CD4-positive, alpha-beta T cell (primary cell): ENCODE measurements at regions not wholly inside any gene's neighbourhood (a gene's known extent, or its start where the extent isn't known, plus 50 kb on each side); places are given as distances from the start of the nearest gene placed in this dataset.

Experiments used
- ATAC-seq: fragments of 200-7000 bp; cut with Tn5 transposase; one replicate; pipeline ENCODE4 v1.10.0; 2022; ENCODE audit warnings: mild to moderate bottlenecking; ENCODE audit not compliant: poor library complexity
- CTCF ChIA-PET: fragments of 350-600 bp; sonication (Branson Sonifier 250); formaldehyde crosslinking; loops from one replicate; lab custom pipeline; 2021; ENCODE audit warnings: antibody characterized with exemption, inconsistent platforms; lab: Charles Lee
- POLR2A ChIA-PET: fragments of 350-600 bp; sonication (Branson Sonifier 250); formaldehyde crosslinking; loops from one replicate; lab custom pipeline; 2021; ENCODE audit warnings: antibody characterized with exemption, inconsistent platforms; lab: Charles Lee
- DNase-seq, 14 experiments: peaks; one replicate each; pipeline ENCODE4 v3.0.0-alpha.2; 2013 to 2020; ENCODE audit warnings: mixed read lengths in 2 of 14
- H3K27ac ChIP-seq, 2 donors: one replicate each; pipeline versions ENCODE4 v1.5.1 to v1.7.0; 2013; ENCODE audit warnings: low read length in 2 of 2, low read depth in 1 of 2, mild to moderate bottlenecking in 1 of 2
- H3K27me3 ChIP-seq, 2 experiments: 1 replicate in 1 of 2; 2 replicates in 1 of 2; pipeline versions ENCODE4 v1.6.1 to v1.7.0; 2013; ENCODE audit warnings: low read length in 2 of 2, control low read depth in 1 of 2, mild to moderate bottlenecking in 1 of 2, moderate library complexity in 1 of 2; ENCODE audit not compliant: insufficient read depth in 2 of 2, control insufficient read depth in 1 of 2
- H3K36me3 ChIP-seq: one replicate; pipeline ENCODE4 v1.6.1; 2013; ENCODE audit warnings: low read length, control low read depth; ENCODE audit not compliant: insufficient read depth
- H3K4me1 ChIP-seq: one replicate; pipeline ENCODE4 v1.6.1; 2013; ENCODE audit warnings: low read length, control low read depth; ENCODE audit not compliant: insufficient read depth
- H3K4me3 ChIP-seq: one replicate; pipeline ENCODE4 v1.5.1; 2013; ENCODE audit warnings: mild to moderate bottlenecking, low read length, moderate library complexity
- H3K9me3 ChIP-seq, 2 experiments: 1 replicate in 1 of 2; 2 replicates in 1 of 2; pipeline versions ENCODE4 v1.6.1 to v1.7.0; 2013; ENCODE audit warnings: low read length in 2 of 2, mild to moderate bottlenecking in 2 of 2, control low read depth in 1 of 2, moderate library complexity in 1 of 2; ENCODE audit not compliant: control insufficient read depth in 1 of 2, insufficient read depth in 1 of 2
- H3K27ac Mint-ChIP-seq: one replicate; pipeline ENCODE4 v1.8.0; 2020; ENCODE audit warnings: mixed read lengths
- H3K27me3 Mint-ChIP-seq: one replicate; pipeline ENCODE4 v1.8.0; 2021; ENCODE audit warnings: mixed read lengths
- H3K36me3 Mint-ChIP-seq: one replicate; pipeline ENCODE4 v1.8.0; 2021; ENCODE audit warnings: low read depth, mixed read lengths
- H3K4me1 Mint-ChIP-seq: one replicate; pipeline ENCODE4 v1.8.0; 2021; ENCODE audit warnings: low read depth, mixed read lengths
- H3K4me3 Mint-ChIP-seq: one replicate; pipeline ENCODE4 v1.8.0; 2020; ENCODE audit warnings: mild to moderate bottlenecking, mixed read lengths
- H3K9me3 Mint-ChIP-seq: one replicate; pipeline ENCODE4 v1.8.0; 2020; ENCODE audit warnings: mixed read lengths
- CTCF ChIP-seq: fragments of 200-600 bp; IDR thresholded peaks from one replicate; pipeline ENCODE4 v1.8.0; 2022; ENCODE audit warnings: antibody characterized with exemption, mild to moderate bottlenecking
- intact Hi-C, 2 experiments: fragments of 100-400 bp; cut with DNase I in 1 of 2; cut with micrococcal nuclease in 1 of 2; formaldehyde crosslinking; loops; one replicate each; pipeline versions ENCODE4 v1.15.1 to v1.9.0; 2023 to 2025; cut with DNase I, micrococcal nuclease

DNA sequence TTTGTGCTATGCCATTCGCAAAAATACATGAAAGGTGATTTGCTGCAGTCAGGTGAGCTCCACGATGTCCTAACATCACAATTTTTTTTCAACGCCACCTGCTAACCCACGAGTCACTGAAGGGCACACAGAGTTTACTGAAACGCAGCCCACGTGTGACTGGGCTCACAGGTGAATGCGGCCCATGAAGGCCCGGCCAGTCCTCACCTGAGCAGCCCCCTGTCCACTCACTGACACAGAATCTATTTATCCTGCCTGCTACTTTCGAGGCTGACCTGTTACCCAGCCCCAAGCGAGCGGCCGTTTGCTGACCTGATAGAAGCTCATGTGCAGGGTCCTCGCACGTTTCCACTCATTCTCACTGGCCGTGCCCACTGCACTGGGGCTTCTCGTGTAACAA, 121.9 kb upstream of the SOX1 start:
- Mint-ChIP-seq H3K27me3 (peaks cover 27% of the 10 kb centered on the region), H3K36me3 (no peaks in the 10 kb centered on the region), H3K27ac (no peak overlapping the region), H3K4me1 (no peaks in the 10 kb centered on the region), H3K4me3 (no peak overlapping the region), H3K9me3 (peaks cover 3% of the 10 kb centered on the region)
- Histone ChIP-seq H3K36me3 (no peaks in the 10 kb centered on the region), H3K9me3 (peaks cover 0 to 30% of the 10 kb centered on the region in 2 experiments), H3K27me3 (no peaks in the 10 kb centered on the region), H3K4me3 (no peak overlapping the region), H3K4me1 (no peaks in the 10 kb centered on the region), H3K27ac (no peak overlapping the region)
- no peak for TF ChIP-seq CTCF
- DNase-seq (no peak), ATAC-seq (no peak)
- intact Hi-C loops: no loop called here
- ChIA-PET CTCF (no interaction called here), POLR2A (no interaction called here)

- H3K27me3 ChIP-seq: no peaks in the 10 kb centered on the region
- H3K9me3 Mint-ChIP-seq: peaks cover 3% of the 10 kb centered on the region
- no peaks in the 10 kb centered on the region for H3K4me1 ChIP-seq
- peaks cover 0 to 34% of the 10 kb centered on the region in 2 experiments for H3K9me3 ChIP-seq
- H3K4me3 Mint-ChIP-seq: no peak overlapping the region
- H3K36me3 Mint-ChIP-seq: no peaks in the 10 kb centered on the region
- no peaks in the 10 kb centered on the region for H3K4me1 Mint-ChIP-seq
- H3K27me3 Mint-ChIP-seq: peaks cover 25% of the 10 kb centered on the region
- no peaks in the 10 kb centered on the region for H3K36me3 ChIP-seq
- intact Hi-C loops: no loop called here
- ChIA-PET POLR2A (no interaction called here), CTCF (no interaction called here)
- H3K4me3 ChIP-seq: no peak overlapping the region
- H3K27ac Mint-ChIP-seq: no peak overlapping the region
- H3K27ac ChIP-seq: no peak overlapping the region
- ATAC-seq (no peak), DNase-seq (no peak)
- TF ChIP-seq CTCF: no peak
These were observed 120.7 kb upstream of the SOX1 start for GRCh38 chr13:111946214-111946613.

DNA sequence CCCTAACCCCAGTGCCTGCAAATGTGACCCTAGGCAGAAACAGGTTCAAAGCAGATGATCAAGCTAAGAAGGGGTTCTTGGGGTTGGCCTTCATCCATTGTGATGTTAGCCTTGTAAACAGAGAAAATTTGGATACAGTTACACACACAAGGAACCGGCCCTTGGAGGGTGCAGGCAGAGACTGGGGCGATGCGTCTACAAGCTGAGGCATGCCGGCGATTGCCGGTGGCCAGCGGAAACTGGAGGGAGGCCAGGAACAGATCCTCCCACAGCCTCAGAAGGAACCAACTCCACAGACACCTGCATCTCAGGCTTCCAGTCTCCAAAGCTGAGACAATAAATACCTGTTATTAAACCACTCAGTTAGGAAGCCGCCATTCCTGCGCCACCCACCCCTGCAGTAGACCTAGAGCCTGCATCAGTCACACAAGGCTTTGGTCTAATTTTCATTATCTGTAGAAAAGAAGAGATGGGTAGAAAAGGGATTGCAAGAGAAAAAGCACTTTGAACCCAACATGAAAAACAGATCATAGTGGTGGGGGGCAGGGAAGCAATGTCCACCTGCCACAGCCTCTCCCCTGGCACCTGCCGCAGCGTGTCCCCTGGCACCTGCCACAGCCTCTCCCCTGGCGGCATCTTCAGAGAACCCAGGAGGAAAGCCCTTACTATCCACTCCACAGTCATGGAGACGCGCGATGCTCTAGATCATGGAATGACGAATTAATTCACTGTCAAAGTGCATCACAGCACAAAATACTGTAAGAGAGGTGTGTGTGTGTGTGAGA, 119.7 kb upstream of the SOX1 start:
- Mint-ChIP-seq H3K9me3 (peaks cover 3% of the 10 kb centered on the region), H3K36me3 (no peaks in the 10 kb centered on the region), H3K27me3 (peaks cover 19% of the 10 kb centered on the region), H3K4me1 (no peaks in the 10 kb centered on the region), H3K4me3 (no peak overlapping the region), H3K27ac (no peak overlapping the region)
- Histone ChIP-seq H3K9me3 (peaks cover 0 to 35% of the 10 kb centered on the region in 2 experiments), H3K36me3 (no peaks in the 10 kb centered on the region), H3K27me3 (no peaks in the 10 kb centered on the region), H3K4me3 (no peak overlapping the region), H3K27ac (no peak overlapping the region), H3K4me1 (no peaks in the 10 kb centered on the region)
- TF ChIP-seq CTCF: no peak
- DNase-seq (no peak), ATAC-seq (no peak)
- ChIA-PET POLR2A (no interaction called here), CTCF (no interaction called here)
- intact Hi-C loops: no loop called here
